ENCODE measurements at regions not wholly inside any gene's neighbourhood (a gene's known extent, or its start where the extent isn't known, plus 50 kb on each side); places are given as distances from the start of the nearest gene placed in this dataset.

- no peak overlapping the region for H3K27ac ChIP-seq (ENCODE audit: low read depth, low read length)
- no peak overlapping the region for H3K4me3 ChIP-seq (ENCODE audit: low read length)
- no peaks in the 10 kb centered on the region for H3K79me2 ChIP-seq (ENCODE audit: control insufficient read depth, insufficient read depth, low read length)
- H4K5ac ChIP-seq (ENCODE audit: low read length) = no peak overlapping the region
- no peak overlapping the region for H4K8ac ChIP-seq (ENCODE audit: low read depth, low read length)
- no peak overlapping the region for H2BK15ac ChIP-seq (replicated peaks; ENCODE audit: low read depth)
- no peaks in the 10 kb centered on the region for H3K27me3 ChIP-seq (ENCODE audit: insufficient read depth, low read length, poor library complexity)
- H3K4me1 ChIP-seq (ENCODE audit: control insufficient read depth, low read depth, low read length) = no peaks in the 10 kb centered on the region
- no peak overlapping the region for H3K18ac ChIP-seq (ENCODE audit: low read length)
- no peak overlapping the region for H3K4ac ChIP-seq (ENCODE audit: low read depth, low read length)
- H3K79me1 ChIP-seq (ENCODE audit: low read length) = no peaks in the 10 kb centered on the region
- no peak overlapping the region for H2BK120ac ChIP-seq (ENCODE audit: low read depth, low read length)
- no peak overlapping the region for H3K56ac ChIP-seq (ENCODE audit: low read length)
- H2AK5ac ChIP-seq (ENCODE audit: low read length) = no peak overlapping the region
- H3K36me3 ChIP-seq (ENCODE audit: control insufficient read depth, insufficient read depth, low read length) = no peaks in the 10 kb centered on the region
- H3K9ac ChIP-seq (ENCODE audit: low read length) = no peak overlapping the region
- no peak overlapping the region for H3K4me2 ChIP-seq (ENCODE audit: low read length)
- DNase-seq = no peak
- no peak overlapping the region for H3K23ac ChIP-seq (ENCODE audit: low read length)
- no peak overlapping the region for H2BK5ac ChIP-seq (ENCODE audit: low read length)
These were observed 420.5 kb upstream of the TGFBR2 start for GRCh38 chr3:30185872-30186271.

- Histone ChIP-seq H4K5ac (ENCODE audit: low read length) (no peak overlapping the region), H3K79me1 (ENCODE audit: low read length) (no peaks in the 10 kb centered on the region), H3K27ac (ENCODE audit: low read depth, low read length) (no peak overlapping the region), H2BK15ac (replicated peaks; ENCODE audit: low read depth) (no peak overlapping the region), H3K4me2 (ENCODE audit: low read length) (no peak overlapping the region), H3K27me3 (ENCODE audit: insufficient read depth, low read length, poor library complexity) (no peaks in the 10 kb centered on the region), H3K56ac (ENCODE audit: low read length) (no peak overlapping the region), H3K4me1 (ENCODE audit: control insufficient read depth, low read depth, low read length) (no peaks in the 10 kb centered on the region), H3K4ac (ENCODE audit: low read depth, low read length) (no peak overlapping the region), H3K9ac (ENCODE audit: low read length) (no peak overlapping the region), H2BK120ac (ENCODE audit: low read depth, low read length) (no peak overlapping the region), H2AK5ac (ENCODE audit: low read length) (no peak overlapping the region), H3K36me3 (ENCODE audit: control insufficient read depth, insufficient read depth, low read length) (no peaks in the 10 kb centered on the region), H2BK5ac (ENCODE audit: low read length) (no peak overlapping the region), H4K8ac (ENCODE audit: low read depth, low read length) (no peak overlapping the region), H3K4me3 (ENCODE audit: low read length) (no peak overlapping the region), H3K18ac (ENCODE audit: low read length) (no peak overlapping the region), H3K79me2 (ENCODE audit: control insufficient read depth, insufficient read depth, low read length) (no peaks in the 10 kb centered on the region), H3K23ac (ENCODE audit: low read length) (no peak overlapping the region)
- WGBS (ENCODE audit: extremely low coverage, insufficient coverage, low lambda C conversion rate) = no CpG with 5 or more reads among the region's 3 CpGs
- no peak for DNase-seq
These were observed 419.6 kb upstream of the TGFBR2 start for GRCh38 chr3:30186741-30187219.

- WGBS (ENCODE audit: extremely low coverage, insufficient coverage, low lambda C conversion rate) = no CpG with 5 or more reads among the region's 2 CpGs
- Histone ChIP-seq H3K56ac (ENCODE audit: low read length) (no peak overlapping the region), H3K9ac (ENCODE audit: low read length) (no peak overlapping the region), H3K4me1 (ENCODE audit: control insufficient read depth, low read depth, low read length) (no peaks in the 10 kb centered on the region), H2BK5ac (ENCODE audit: low read length) (no peak overlapping the region), H3K4ac (ENCODE audit: low read depth, low read length) (no peak overlapping the region), H4K8ac (ENCODE audit: low read depth, low read length) (no peak overlapping the region), H2AK5ac (ENCODE audit: low read length) (no peak overlapping the region), H3K18ac (ENCODE audit: low read length) (no peak overlapping the region), H3K27me3 (ENCODE audit: insufficient read depth, low read length, poor library complexity) (no peaks in the 10 kb centered on the region), H3K27ac (ENCODE audit: low read depth, low read length) (no peak overlapping the region), H2BK15ac (replicated peaks; ENCODE audit: low read depth) (no peak overlapping the region), H3K36me3 (ENCODE audit: control insufficient read depth, insufficient read depth, low read length) (no peaks in the 10 kb centered on the region), H3K4me3 (ENCODE audit: low read length) (no peak overlapping the region), H4K5ac (ENCODE audit: low read length) (no peak overlapping the region), H3K23ac (ENCODE audit: low read length) (no peak overlapping the region), H3K79me1 (ENCODE audit: low read length) (no peaks in the 10 kb centered on the region), H3K4me2 (ENCODE audit: low read length) (no peak overlapping the region), H2BK120ac (ENCODE audit: low read depth, low read length) (no peak overlapping the region), H3K79me2 (ENCODE audit: control insufficient read depth, insufficient read depth, low read length) (no peaks in the 10 kb centered on the region)
- no peak for DNase-seq
These were observed 419.0 kb upstream of the TGFBR2 start for GRCh38 chr3:30187366-30187765.

GRCh38 chr3:30188713-30189112 is 417.7 kb upstream of the TGFBR2 start:
- no peak overlapping the region for H3K56ac ChIP-seq (ENCODE audit: low read length)
- H3K4ac ChIP-seq (ENCODE audit: low read depth, low read length) = no peak overlapping the region
- no peak overlapping the region for H2BK15ac ChIP-seq (replicated peaks; ENCODE audit: low read depth)
- H3K36me3 ChIP-seq (ENCODE audit: control insufficient read depth, insufficient read depth, low read length) = no peaks in the 10 kb centered on the region
- H2BK5ac ChIP-seq (ENCODE audit: low read length) = no peak overlapping the region
- H4K8ac ChIP-seq (ENCODE audit: low read depth, low read length) = no peak overlapping the region
- no peak overlapping the region for H2BK120ac ChIP-seq (ENCODE audit: low read depth, low read length)
- DNase-seq = no peak
- no peak overlapping the region for H3K9ac ChIP-seq (ENCODE audit: low read length)
- H3K4me3 ChIP-seq (ENCODE audit: low read length) = no peak overlapping the region
- H4K5ac ChIP-seq (ENCODE audit: low read length) = no peak overlapping the region
- no peaks in the 10 kb centered on the region for H3K27me3 ChIP-seq (ENCODE audit: insufficient read depth, low read length, poor library complexity)
- H3K79me1 ChIP-seq (ENCODE audit: low read length) = no peaks in the 10 kb centered on the region
- no peak overlapping the region for H3K18ac ChIP-seq (ENCODE audit: low read length)
- no peaks in the 10 kb centered on the region for H3K4me1 ChIP-seq (ENCODE audit: control insufficient read depth, low read depth, low read length)
- no peak overlapping the region for H3K4me2 ChIP-seq (ENCODE audit: low read length)
- H3K27ac ChIP-seq (ENCODE audit: low read depth, low read length) = no peak overlapping the region
- no peak overlapping the region for H2AK5ac ChIP-seq (ENCODE audit: low read length)
- WGBS (ENCODE audit: extremely low coverage, insufficient coverage, low lambda C conversion rate) = no CpG with 5 or more reads among the region's 1 CpG
- no peak overlapping the region for H3K23ac ChIP-seq (ENCODE audit: low read length)
- no peaks in the 10 kb centered on the region for H3K79me2 ChIP-seq (ENCODE audit: control insufficient read depth, insufficient read depth, low read length)

GRCh38 chr3:30189900-30190299 is 416.5 kb upstream of the TGFBR2 start:
- Histone ChIP-seq H2BK15ac (replicated peaks; ENCODE audit: low read depth) (no peak overlapping the region), H3K27me3 (ENCODE audit: insufficient read depth, low read length, poor library complexity) (no peaks in the 10 kb centered on the region), H2AK5ac (ENCODE audit: low read length) (no peak overlapping the region), H4K8ac (ENCODE audit: low read depth, low read length) (no peak overlapping the region), H3K18ac (ENCODE audit: low read length) (no peak overlapping the region), H3K79me2 (ENCODE audit: control insufficient read depth, insufficient read depth, low read length) (no peaks in the 10 kb centered on the region), H3K23ac (ENCODE audit: low read length) (no peak overlapping the region), H3K4me3 (ENCODE audit: low read length) (no peak overlapping the region), H3K4me2 (ENCODE audit: low read length) (no peak overlapping the region), H3K4ac (ENCODE audit: low read depth, low read length) (no peak overlapping the region), H3K9ac (ENCODE audit: low read length) (no peak overlapping the region), H2BK120ac (ENCODE audit: low read depth, low read length) (no peak overlapping the region), H3K56ac (ENCODE audit: low read length) (no peak overlapping the region), H3K79me1 (ENCODE audit: low read length) (no peaks in the 10 kb centered on the region), H3K4me1 (ENCODE audit: control insufficient read depth, low read depth, low read length) (no peaks in the 10 kb centered on the region), H3K27ac (ENCODE audit: low read depth, low read length) (no peak overlapping the region), H4K5ac (ENCODE audit: low read length) (no peak overlapping the region), H3K36me3 (ENCODE audit: control insufficient read depth, insufficient read depth, low read length) (no peaks in the 10 kb centered on the region), H2BK5ac (ENCODE audit: low read length) (no peak overlapping the region)
- no CpG with 5 or more reads among the region's 3 CpGs for WGBS (ENCODE audit: extremely low coverage, insufficient coverage, low lambda C conversion rate)
- DNase-seq = no peak

GRCh38 chr3:30193625-30194044 is 412.8 kb upstream of the TGFBR2 start:
- Histone ChIP-seq H3K27ac (ENCODE audit: low read depth, low read length) (no peak overlapping the region), H3K36me3 (ENCODE audit: control insufficient read depth, insufficient read depth, low read length) (no peaks in the 10 kb centered on the region), H2BK5ac (ENCODE audit: low read length) (no peak overlapping the region), H3K18ac (ENCODE audit: low read length) (no peak overlapping the region), H3K79me1 (ENCODE audit: low read length) (no peaks in the 10 kb centered on the region), H3K4ac (ENCODE audit: low read depth, low read length) (no peak overlapping the region), H3K4me3 (ENCODE audit: low read length) (no peak overlapping the region), H3K4me2 (ENCODE audit: low read length) (no peak overlapping the region), H2AK5ac (ENCODE audit: low read length) (no peak overlapping the region), H3K4me1 (ENCODE audit: control insufficient read depth, low read depth, low read length) (no peaks in the 10 kb centered on the region), H3K27me3 (ENCODE audit: insufficient read depth, low read length, poor library complexity) (no peaks in the 10 kb centered on the region), H3K23ac (ENCODE audit: low read length) (no peak overlapping the region), H3K9ac (ENCODE audit: low read length) (no peak overlapping the region), H4K5ac (ENCODE audit: low read length) (no peak overlapping the region), H2BK15ac (replicated peaks; ENCODE audit: low read depth) (no peak overlapping the region), H3K79me2 (ENCODE audit: control insufficient read depth, insufficient read depth, low read length) (no peaks in the 10 kb centered on the region), H4K8ac (ENCODE audit: low read depth, low read length) (no peak overlapping the region), H3K56ac (ENCODE audit: low read length) (no peak overlapping the region), H2BK120ac (ENCODE audit: low read depth, low read length) (no peak overlapping the region)
- no peak for DNase-seq
- WGBS (ENCODE audit: extremely low coverage, insufficient coverage, low lambda C conversion rate) = no CpG with 5 or more reads among the region's 2 CpGs

All from mesendoderm (in vitro differentiated cells).